Testis (tissue), 2 donors: ENCODE measurements at regions not wholly inside any gene's neighbourhood (a gene's known extent, or its start where the extent isn't known, plus 50 kb on each side); places are given as distances from the start of the nearest gene placed in this dataset.

Experiments
- CTCF ChIP-seq, 3 experiments: fragments of 450-650 bp in 2 of 3; fragments of 200-600 bp in 1 of 3; sonication (generic) in 1 of 3; IDR thresholded peaks; one replicate each; pipeline ENCODE4 v1.5.1; 2016 to 2019; ENCODE audit warnings: antibody characterized with exemption in 3 of 3, mild to moderate bottlenecking in 2 of 3, moderate library complexity in 1 of 3
- POLR2A ChIP-seq: fragments of 450-650 bp; IDR thresholded peaks from one replicate; pipeline ENCODE4 v1.6.1; 2017; ENCODE audit warnings: antibody characterized with exemption, mild to moderate bottlenecking, moderate library complexity

DNA sequence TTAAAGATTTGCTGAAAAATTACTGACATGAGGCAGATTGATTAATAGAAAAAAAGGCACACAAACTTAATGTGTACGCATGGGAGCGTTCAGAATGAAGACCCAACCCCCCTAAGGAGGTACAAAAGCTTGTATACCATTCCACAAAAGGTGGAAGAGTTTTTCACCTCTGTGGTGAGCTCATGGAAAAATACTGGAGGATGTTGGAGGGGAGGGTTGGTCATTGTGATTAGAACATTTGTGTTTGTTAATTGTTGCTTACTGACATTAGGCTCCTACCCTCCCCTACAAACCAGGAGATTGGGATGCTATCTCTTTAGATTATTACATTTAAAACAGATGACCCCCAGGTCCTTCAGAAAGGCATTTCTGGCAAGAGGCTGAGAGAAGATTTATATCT lies 1973.3 kb downstream of the OLFM4 start:
- no peak for TF ChIP-seq CTCF (IDR thresholded peaks at IDR 0.05)
- TF ChIP-seq POLR2A, result no peak
